GM23338 (cell line): ENCODE measurements at regions not wholly inside any gene's neighbourhood (a gene's known extent, or its start where the extent isn't known, plus 50 kb on each side); places are given as distances from the start of the nearest gene placed in this dataset.
"Not testable (repeated sequence)": the region's sequence is repeated elsewhere in the genome, so short reads cannot be mapped to it uniquely, and the experiment has no call there.

Experiments
- EZH2 ChIP-seq: fragments of 200-600 bp; sonication (generic); IDR thresholded peaks from one replicate; pipeline ENCODE4 v1.8.0; 2017; ENCODE audit warnings: antibody characterized with exemption, mild to moderate bottlenecking, low read depth; ENCODE audit not compliant: unreplicated experiment
- JUNB ChIP-seq: IDR thresholded peaks from one replicate; pipeline ENCODE4 v1.6.1; 2016; ENCODE audit warnings: antibody characterized with exemption; ENCODE audit not compliant: unreplicated experiment
- NANOG ChIP-seq: IDR thresholded peaks from 2 replicates; pipeline ENCODE4 v1.6.1; 2016; ENCODE audit warnings: antibody characterized with exemption, borderline replicate concordance
- POLR2AphosphoS5 ChIP-seq: IDR thresholded peaks from 2 replicates; pipeline ENCODE4 v1.6.1; 2016; ENCODE audit warnings: antibody characterized with exemption, low read depth
- REST ChIP-seq: IDR thresholded peaks from one replicate; pipeline ENCODE4 v1.6.1; 2018; ENCODE audit warnings: antibody characterized with exemption; ENCODE audit not compliant: unreplicated experiment
- ZNF114 ChIP-seq: fragments of 250-450 bp; sonication (Bioruptor Pico); IDR thresholded peaks from 2 replicates; pipeline ENCODE4 v1.5.0; 2020; ENCODE audit warnings: mild to moderate bottlenecking, moderate library complexity
- TF ChIP-seq, protein P1 (sequence below), 2 experiments: fragments of 200-600 bp in 1 of 2; sonication (generic) in 1 of 2; conservative IDR thresholded peaks; 2 replicates each; pipeline versions ENCODE4 v1.5.1 to v1.6.1; 2016 to 2017; ENCODE audit warnings: antibody characterized with exemption in 2 of 2, low read depth in 2 of 2, mild to moderate bottlenecking in 2 of 2, moderate library complexity in 1 of 2
- TF ChIP-seq, protein P2 (sequence below): IDR thresholded peaks from 2 replicates; pipeline ENCODE4 v1.6.1; 2016; ENCODE audit warnings: antibody characterized with exemption

GRCh38 chr2:88365408-88365807, 87.1 kb downstream of the FOXI3 start:
- TF ChIP-seq EZH2; REST; POLR2AphosphoS5; ZNF114 (CRISPR knock-in tag); JUNB; NANOG: not testable (repeated sequence)
- TF ChIP-seq, protein P1, sequence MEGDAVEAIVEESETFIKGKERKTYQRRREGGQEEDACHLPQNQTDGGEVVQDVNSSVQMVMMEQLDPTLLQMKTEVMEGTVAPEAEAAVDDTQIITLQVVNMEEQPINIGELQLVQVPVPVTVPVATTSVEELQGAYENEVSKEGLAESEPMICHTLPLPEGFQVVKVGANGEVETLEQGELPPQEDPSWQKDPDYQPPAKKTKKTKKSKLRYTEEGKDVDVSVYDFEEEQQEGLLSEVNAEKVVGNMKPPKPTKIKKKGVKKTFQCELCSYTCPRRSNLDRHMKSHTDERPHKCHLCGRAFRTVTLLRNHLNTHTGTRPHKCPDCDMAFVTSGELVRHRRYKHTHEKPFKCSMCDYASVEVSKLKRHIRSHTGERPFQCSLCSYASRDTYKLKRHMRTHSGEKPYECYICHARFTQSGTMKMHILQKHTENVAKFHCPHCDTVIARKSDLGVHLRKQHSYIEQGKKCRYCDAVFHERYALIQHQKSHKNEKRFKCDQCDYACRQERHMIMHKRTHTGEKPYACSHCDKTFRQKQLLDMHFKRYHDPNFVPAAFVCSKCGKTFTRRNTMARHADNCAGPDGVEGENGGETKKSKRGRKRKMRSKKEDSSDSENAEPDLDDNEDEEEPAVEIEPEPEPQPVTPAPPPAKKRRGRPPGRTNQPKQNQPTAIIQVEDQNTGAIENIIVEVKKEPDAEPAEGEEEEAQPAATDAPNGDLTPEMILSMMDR (conservative IDR thresholded peaks at IDR 0.05; ENCODE audit: low read depth in 2 of 2), result not testable (repeated sequence)
- TF ChIP-seq, protein P2, sequence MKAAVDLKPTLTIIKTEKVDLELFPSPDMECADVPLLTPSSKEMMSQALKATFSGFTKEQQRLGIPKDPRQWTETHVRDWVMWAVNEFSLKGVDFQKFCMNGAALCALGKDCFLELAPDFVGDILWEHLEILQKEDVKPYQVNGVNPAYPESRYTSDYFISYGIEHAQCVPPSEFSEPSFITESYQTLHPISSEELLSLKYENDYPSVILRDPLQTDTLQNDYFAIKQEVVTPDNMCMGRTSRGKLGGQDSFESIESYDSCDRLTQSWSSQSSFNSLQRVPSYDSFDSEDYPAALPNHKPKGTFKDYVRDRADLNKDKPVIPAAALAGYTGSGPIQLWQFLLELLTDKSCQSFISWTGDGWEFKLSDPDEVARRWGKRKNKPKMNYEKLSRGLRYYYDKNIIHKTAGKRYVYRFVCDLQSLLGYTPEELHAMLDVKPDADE, result not testable (repeated sequence)
